Activated gamma-delta T cell (primary cell): ENCODE measurements at regions not wholly inside any gene's neighbourhood (a gene's known extent, or its start where the extent isn't known, plus 50 kb on each side); places are given as distances from the start of the nearest gene placed in this dataset.
"Not testable (repeated sequence)": the region's sequence is repeated elsewhere in the genome, so short reads cannot be mapped to it uniquely, and the experiment has no call there.

Source experiments
- DNase-seq: peaks from one replicate; lab custom pipeline; 2025; lab: John Stamatoyannopoulos, UW

DNA sequence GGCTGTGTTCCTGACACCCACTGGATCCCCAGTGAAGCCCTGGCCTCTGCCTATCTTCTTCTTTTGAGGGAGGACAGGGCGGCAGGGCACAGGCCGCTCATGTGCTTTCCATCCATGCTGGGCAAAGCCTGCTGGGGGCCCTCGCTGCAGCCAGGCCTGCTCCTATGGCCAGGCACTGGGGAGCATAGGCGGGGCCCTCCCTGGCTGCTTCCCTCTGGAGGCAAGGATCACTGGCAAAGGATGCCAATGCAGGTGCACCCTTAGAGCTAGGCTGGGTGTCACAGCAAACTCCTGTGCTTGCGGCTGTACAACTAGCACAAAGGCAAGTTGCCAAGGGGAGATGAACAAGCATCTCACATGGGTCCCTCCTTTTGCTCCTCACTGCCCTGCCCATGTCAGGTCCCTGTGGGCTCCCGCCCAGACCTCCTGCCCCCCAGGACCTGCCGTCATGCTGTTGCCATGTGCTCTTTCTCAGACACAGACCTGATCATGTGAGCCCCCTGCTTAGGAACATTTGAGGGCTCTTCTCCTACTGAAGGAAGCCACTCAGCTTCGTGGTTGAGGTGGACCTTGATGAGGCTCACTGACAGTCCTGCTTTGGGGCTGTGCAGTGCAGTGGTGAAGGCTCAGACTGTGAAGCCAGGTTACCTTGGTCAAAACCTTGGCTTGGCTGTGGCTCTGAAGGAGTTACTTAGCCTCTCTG lies 393.6 kb downstream of the PTPRU start:
- no peak for DNase-seq

DNA sequence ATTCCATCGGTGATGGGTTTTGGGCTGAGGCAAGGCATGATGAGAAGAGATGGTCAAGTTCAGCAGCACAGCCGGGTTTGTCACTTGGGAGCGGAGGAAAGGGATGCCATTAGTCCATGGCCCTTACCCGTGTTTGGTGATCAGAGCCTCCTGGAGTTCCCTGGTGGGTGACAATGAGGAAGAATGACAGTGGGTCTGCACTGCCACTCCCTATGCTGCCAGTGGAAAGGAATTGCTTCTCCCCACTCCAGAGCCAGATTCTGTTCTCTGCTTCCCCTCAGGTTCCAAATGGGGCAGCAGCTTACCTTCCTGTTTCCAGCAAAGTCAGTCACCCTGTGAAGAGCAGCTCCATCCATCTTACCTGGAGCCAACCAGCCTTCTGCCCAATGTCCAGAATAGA lies 393.1 kb downstream of the PTPRU start:
- DNase-seq, result no peak

DNA sequence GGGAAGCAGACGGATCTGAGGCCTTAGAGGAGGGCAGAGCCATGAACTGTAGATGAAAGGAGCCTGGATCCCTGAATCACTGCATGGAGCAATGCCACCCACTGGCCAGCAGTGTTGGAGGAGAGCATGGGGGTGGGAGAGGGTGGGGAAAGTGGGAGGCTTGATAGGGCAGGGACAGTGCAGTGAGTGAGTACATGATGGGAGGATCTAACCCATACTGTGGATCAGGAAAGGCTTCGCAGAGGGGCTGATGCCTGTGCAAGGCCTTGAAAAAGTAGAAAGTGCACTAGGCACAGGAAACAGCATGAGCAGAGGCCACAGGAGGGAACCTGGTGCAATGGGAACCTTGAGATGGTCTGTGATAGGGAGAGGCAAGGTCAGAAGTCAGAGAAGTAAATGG lies 391.9 kb downstream of the PTPRU start:
- no peak for DNase-seq

DNA sequence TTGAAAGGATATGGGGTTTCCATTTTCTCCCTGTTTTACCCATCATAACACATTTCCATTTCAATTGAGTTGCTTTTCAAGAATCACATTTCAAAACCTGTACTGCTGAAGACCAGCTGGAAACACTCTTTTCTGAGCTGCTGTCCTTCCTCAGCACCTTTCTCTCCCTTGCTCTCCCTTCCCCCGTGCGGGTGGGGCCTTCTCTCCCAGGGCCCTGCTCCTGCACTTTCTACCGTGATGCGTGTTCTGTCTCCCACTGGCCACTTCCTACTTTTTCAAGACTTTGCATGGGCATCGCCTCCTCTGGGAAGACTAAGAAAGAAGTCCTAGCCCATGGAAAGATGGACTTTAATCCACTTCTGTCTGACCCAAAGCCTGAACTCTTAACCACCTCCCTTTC lies 390.4 kb downstream of the PTPRU start:
- DNase-seq, result no peak

DNA sequence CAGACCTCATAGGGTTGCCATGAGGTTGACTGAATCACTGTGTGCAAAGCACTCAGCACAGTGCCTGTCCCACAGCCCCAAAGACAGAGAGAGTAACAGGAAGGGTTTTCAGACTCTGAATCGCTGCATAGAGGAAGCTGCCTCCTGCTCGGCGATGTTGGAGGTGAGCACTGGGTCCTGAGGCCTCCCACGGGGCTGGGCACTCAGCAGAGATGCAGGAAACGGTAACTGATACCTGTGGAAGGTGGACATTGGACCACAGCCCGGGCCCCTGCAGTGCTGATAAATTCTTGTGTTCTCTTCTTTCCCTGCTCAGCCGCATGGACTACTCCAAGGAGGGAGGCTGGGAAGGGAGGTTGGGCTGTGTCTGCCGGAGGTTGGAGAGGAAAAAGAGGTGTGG lies 389.7 kb downstream of the PTPRU start:
- DNase-seq, result no peak

DNA sequence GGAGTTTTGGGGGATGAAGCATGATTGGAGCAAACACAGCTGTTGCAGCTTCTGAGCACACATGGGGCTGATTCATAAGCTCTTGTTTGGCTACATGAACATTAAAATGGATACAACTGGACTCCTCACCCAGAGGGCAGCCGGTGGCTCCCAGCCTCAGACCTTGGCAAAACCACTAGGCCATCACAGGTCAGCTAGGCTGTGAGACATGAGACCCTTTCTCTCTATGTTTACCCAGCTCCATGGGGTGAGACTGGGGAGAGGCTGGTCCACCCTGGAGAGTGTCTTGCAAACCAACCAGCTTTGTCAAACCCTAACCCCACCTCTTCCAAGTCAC lies 388.7 kb downstream of the PTPRU start:
- DNase-seq, result no peak

DNA sequence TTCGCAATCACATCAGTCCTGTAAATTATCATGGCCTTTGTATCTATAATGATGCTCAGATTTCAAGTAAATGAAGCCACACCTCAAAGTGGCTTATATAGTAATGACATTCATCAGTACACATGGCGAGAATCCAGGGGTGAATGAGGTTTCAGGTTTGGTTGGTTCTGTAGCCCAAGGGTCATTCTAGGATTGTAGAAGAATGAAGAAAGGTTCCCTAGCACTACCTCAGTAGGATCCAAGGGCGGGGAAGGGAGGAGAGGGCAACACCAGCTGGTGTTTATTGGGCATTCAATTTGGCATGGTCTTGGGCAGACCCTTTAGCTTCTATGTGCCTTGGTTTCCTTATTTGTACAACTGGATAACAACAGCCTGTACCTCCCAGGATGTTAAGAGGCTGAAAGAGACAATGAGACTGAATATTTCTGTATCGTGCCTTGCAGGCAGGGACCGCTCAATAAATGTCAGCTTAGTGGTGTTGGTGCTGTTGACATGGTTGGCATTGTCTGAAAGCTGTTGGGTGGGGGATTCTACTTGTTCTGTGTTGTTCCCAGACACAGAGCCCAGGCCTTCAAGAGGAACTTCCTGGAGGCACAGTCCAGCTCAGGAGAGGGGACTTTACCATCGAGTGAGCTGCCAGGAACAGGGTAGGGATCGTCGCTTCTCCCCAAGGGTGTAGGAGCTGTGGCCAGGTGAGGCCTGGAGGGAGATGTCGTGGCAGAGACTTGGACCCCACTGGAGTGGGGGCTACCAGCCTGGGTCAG lies 388.2 kb downstream of the PTPRU start:
- DNase-seq, result no peak

DNA sequence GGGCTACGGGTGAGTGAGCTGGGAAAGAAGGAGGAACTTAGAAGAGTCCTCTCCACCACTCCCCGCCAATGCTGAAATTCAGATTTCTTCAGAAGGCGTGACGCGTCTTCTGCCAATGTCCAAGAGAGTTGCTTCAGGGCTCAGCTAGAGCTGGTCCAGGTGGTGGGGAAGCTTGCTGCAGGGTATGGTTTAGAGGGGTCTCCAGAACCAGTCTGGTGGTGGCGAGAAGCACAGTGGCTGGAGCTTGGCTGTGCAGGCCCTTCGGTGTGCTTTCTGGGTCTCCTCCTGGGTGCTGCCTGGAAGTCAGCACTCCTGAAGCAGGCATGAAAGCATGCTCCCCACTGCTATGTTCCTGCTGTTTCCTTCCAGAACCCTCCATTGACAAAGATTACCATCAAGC lies 387.2 kb downstream of the PTPRU start:
- DNase-seq, result no peak

DNA sequence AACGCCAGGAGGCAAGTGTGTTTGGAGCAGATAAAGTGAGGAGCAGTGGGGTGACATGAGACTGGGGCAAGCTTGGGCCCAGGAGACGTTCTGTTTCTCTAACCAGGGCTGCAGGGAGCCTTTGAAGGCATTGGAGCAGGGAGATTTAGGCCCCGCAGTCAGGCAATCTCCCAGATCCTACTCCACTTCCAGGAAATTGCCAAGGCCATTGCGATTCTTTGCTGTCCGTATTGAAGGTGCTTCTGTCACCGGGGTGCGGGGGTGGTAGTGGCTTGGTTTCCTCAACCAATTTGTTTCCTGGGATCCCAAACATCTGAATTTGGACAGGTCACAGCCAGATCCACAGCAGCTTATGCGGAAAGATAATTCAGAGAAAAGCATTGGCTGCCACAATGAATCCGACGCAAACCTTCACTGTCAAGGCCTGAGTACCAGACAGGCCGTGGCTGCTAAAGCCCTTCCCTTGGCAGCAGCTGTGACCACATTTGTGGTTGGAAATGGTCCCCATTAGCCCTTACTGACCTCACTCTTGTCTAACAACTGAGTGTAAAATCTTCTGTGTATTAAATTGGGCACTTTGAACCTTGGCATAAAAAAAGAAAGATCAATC lies 385.6 kb downstream of the PTPRU start:
- DNase-seq, result no peak

DNA sequence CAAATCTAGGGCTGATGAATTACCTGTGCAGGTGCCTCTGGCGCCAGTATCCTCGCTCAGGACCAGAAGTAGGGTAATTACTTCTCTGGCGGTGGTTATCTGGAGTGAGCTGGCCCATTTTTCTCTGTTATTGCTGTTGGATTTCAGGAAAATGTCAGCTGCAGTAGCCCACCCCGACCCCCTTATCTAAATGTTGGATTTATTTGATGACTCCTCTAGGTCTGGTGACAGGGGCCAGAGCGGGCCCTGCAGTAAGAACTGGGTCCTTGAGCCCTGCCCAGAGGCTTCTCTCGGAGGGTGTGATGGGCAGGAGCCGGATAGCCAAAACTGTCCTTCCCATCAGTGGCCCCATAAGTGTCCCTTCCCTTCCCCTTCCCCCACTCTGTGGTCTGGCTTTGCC lies 384.3 kb downstream of the PTPRU start:
- DNase-seq, result no peak

DNA sequence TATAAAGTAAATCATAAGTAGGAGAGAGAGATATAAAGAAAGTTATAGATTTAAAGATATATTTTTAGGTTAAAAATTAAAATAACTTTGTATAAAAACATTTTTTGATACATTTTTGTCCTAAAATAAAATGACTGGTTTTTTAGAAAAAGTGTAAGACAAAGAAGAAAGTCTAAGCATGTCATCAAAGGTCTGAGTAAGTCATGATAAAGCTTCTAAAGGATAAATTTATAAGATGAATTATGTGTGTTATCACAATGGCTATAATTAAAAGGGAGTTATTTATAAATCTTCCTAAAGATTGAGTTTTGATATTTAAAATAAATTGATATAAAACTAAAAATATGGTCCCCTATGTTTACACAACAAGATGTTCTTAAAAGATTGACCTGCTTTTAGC lies 370.9 kb downstream of the PTPRU start:
- no peak for DNase-seq

DNA sequence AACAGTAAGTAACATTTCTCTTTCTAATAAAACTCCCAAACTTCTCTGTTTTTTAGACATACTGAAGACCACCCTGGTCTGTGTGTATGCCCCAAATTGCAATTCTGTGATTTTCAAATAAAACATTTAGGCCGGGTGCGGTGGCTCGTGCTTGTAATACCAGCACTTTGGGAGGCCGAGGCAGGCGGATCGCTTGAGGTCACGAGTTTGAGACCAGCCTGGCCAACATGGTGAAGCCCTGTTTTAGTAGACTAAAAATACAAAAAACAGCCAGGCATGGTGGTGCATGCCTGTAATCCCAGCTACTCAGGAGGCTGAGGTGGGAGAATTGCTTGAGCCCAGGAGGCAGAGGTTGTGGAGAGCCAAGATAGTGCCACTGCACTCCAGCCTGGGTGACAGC lies 368.5 kb downstream of the PTPRU start:
- not testable (repeated sequence) for DNase-seq

DNA sequence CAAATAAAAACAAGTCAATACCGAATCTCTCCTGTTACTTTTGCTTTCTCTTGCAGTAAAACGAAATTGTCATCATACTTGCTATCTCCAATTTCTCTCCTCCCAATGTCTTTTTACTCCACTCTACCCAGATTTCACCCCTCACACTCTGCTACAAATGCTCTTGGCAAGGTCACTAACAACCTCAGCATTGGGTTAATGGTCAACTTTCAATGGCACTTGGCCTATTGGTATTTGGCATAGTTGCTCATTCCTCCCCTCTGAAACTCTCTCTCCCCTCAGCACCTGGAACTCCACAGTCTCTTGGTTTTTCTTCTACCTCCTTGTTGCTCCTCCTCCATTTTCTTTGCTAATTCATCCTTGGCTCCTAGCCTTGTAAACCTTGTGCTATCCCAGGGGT lies 367.3 kb downstream of the PTPRU start:
- no peak for DNase-seq

DNA sequence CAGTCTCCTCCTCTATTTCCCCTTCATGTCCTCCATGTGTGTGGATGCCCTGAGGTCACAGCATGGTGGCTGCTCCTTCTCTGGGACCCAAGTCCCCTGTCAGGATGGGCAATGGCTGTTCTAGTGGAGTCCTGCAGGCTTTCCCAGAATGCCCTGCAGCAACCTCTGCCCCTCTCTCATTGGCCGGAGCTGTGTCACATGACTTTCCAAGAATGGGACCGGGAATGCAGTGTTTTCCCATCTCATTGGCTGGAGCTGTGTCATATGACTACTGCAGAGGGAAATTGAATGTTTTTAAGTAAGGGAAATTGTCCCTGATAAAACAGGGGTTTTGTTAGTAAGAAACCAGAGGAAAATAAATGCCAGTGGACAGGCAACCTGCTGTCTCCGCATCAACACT lies 365.9 kb downstream of the PTPRU start:
- no peak for DNase-seq

DNA sequence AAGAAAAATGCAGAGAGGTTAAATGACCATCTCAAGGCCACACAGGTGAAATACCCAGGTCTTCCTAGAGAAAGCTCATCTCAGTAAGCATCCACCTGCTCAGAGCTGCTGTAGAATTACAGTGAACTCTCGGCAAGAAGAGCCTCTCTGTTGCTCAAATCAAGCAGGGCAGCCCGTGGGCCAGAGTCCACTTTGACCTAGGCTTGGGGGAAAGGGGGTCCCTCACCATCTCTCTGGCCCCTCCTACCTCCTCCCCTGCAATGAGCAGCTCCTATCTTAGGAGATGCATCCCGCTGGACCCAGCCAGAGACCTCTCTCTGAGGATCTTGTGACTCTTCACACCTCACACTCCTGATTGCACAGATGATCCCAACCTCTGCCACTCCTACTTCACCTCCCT lies 364.7 kb downstream of the PTPRU start:
- no peak for DNase-seq

DNA sequence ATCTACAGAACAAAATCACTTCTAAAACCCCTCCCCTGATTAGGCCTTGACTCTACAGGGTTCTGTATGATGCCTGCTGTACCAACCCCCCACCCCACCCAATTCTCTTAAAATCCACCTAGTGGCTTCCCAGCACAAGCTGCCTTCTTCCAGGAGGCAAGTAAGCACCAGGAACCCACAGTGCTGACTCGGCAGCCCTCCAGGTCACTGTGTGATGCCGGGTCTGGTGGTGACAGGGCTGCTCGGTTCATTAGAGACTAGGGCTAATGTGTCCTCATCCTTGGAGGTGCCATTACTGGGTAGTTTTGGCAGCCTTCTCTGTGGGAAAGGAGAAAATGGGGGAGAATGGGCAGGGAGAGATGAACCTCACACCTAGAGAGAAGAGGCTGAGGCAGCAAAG lies 363.5 kb downstream of the PTPRU start:
- DNase-seq, result no peak

DNA sequence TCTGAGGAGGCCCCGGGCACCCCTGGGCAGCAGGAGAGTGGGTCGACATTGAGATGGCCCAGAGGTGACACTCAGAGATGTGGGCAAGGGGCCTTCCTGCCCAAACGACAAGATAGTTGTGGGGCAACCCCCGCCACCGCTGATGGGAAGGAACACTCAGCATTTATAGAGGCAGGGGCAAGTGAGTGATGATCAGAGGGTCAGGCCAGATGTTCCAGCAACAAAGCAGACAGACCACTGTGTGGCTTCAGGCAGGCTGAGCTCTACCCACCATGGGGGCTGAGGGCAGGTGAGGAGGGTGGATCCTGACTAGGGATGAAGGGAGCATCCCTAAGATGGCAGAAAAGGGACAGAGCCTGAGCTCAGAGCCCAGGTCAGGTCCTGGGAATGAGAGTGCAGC lies 362.7 kb downstream of the PTPRU start:
- no peak for DNase-seq

DNA sequence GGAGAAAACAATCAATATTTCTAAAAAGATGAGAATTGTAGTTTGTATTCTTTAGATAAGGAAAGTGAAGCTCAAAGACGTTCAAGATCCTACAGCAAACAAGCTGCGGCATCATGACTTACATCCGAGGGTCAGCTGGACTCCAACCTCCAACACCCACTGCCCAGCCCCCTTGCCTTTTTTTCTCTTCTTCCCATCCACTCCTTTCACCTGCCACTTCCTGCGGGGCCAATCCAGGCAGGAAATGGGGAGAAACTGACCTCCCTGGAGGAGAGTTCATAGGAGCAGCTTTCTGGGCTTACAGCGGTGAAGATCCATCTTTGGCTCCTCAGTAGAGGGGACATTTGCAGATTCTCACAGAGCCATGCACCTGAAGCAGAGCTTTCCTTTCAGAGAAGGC lies 361.5 kb downstream of the PTPRU start:
- DNase-seq, result no peak

DNA sequence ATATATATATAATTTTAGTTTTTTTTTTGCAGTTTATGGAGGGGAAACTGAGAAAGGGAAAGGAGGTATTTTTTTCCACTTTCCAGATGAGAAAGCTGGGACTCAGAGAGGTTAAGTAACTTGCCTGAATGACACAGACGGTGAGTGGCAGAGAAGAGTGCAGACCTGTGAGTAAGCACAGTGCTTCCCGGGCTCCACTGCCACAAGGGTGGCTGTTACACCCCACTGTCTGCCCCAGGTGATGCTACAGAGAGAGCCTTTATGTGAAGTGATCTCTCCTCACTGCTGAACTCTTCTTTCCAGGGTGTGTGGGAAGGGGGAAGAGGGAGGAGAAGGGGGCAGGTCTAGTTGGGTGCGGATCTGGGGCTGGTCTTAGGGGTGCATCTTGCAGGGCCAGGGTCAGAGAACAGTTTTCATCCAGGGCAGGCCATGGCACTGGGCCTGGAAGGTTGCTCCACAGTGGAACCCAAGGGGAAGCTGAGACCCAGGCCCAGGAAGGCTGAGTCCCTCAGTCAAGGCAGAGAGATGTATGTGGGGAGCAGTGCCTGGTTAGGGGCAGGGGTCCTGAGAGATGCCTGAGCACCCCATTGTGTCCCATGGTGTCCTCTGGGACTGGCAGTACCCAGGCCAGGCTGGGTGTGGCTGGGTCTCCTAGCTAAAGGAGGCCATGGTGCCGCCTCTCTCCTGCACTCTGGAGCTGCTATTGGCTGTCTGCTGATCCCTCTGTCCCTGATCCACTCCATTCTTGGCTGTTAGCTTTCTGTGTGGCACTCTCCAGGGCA lies 357.5 kb downstream of the PTPRU start:
- no peak for DNase-seq

DNA sequence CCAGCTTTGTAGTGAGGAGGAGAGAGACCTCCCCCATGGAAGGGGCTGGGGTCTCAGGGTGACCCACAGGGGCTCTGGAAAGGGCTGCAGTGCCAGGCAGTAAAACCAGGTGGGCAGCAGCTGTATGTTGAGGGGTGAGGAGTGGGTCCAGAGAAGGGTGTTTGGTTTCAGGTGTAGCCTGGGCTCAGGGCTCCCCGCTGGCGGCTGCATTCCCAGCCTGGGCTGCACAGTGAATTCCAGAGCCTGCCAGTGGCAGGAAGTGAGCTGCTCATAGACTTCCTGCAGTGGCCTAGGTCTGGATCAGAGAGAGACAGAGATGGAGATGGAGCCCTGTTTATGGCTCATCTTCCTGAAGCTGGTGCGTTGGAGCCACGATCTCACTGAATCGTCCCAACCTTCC lies 356.4 kb downstream of the PTPRU start:
- DNase-seq, result no peak

DNA sequence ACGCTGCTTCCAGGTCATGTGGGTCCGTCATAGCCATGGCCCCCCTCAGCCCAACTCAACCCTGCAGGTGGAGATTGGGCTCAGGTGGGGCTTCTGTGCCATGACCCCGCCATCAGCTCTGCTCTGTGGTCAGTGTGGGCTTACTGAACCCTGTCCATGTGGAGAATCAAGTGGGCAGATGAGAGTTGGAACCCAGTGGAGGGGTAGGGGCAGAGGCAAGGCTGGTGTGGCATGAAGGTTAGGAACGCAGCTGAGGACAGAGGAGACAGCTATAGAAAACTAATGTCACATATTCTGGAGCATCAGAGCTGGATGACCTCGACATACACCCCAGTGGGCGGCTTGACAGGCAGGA lies 355.9 kb downstream of the PTPRU start:
- no peak for DNase-seq

DNA sequence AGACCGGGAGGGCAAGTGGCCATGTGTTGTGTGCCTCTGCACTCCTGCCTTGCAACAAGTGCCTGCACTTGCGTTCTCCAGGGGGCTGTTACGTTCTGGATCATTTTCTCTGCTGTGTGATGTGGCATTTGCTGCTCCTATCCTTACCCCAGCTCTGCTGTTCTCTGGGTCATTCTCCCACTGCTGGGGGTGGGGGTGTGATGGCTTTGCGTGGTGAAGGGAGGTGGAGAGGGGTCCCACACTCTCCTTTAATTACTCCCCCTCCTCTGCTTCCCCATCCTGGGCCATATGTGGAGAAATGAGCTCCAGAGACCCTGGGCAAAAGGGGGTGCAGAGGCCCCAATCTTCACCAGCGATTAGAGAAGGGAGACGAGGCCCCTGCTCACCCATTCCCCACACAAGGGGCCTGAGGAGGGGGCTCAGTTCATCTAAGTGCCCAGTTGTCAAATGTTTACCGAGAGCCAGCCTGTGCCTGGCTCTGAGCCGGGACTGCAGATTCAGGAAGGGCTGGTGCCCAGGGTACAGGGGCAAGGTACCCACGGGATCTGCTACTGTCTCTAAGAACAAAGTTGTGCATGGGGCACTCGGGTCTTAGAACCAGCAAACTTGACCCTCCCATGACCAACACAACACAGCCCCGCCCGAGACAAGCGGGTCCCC lies 355.4 kb downstream of the PTPRU start:
- DNase-seq, result no peak
